ENCODE measurements at regions not wholly inside any gene's neighbourhood (a gene's known extent, or its start where the extent isn't known, plus 50 kb on each side); places are given as distances from the start of the nearest gene placed in this dataset.
"Not testable (repeated sequence)": the region's sequence is repeated elsewhere in the genome, so short reads cannot be mapped to it uniquely, and the experiment has no call there.

- in situ Hi-C loops (cut with MboI; ENCODE audit: low sequenced_read_pairs), result no loop called here
These were observed 191.2 kb downstream of the FZD1 start for GRCh38 chr7:91455411-91455810.

- in situ Hi-C loops (cut with MboI; ENCODE audit: low sequenced_read_pairs), result no loop called here
These were observed 193.0 kb downstream of the FZD1 start for GRCh38 chr7:91457208-91457607.

GRCh38 chr7:91459539-91459938, 195.3 kb downstream of the FZD1 start:
- in situ Hi-C loops (cut with MboI; ENCODE audit: low sequenced_read_pairs), result no loop called here

GRCh38 chr7:91462316-91462715, 198.1 kb downstream of the FZD1 start:
- in situ Hi-C loops (cut with MboI; ENCODE audit: low sequenced_read_pairs), result no loop called here

- in situ Hi-C loops (cut with MboI; ENCODE audit: low sequenced_read_pairs), result no loop called here
These were observed 199.1 kb downstream of the FZD1 start for GRCh38 chr7:91463330-91463729.

GRCh38 chr7:91465595-91466061, 201.4 kb downstream of the FZD1 start:
- in situ Hi-C loops (cut with MboI; ENCODE audit: low sequenced_read_pairs), result no loop called here

- in situ Hi-C loops (cut with MboI; ENCODE audit: low sequenced_read_pairs), result no loop called here
These were observed 204.0 kb downstream of the FZD1 start for GRCh38 chr7:91468256-91468655.

GRCh38 chr7:91473619-91474018, 209.4 kb downstream of the FZD1 start:
- in situ Hi-C loops (cut with MboI; ENCODE audit: low sequenced_read_pairs), result no loop called here

GRCh38 chr7:91474074-91474473, 209.8 kb downstream of the FZD1 start:
- in situ Hi-C loops (cut with MboI; ENCODE audit: low sequenced_read_pairs), result no loop called here

- in situ Hi-C loops (cut with MboI; ENCODE audit: low sequenced_read_pairs), result not testable (repeated sequence)
These were observed 216.2 kb downstream of the FZD1 start for GRCh38 chr7:91480470-91480869.

GRCh38 chr7:91491868-91492267, 227.6 kb downstream of the FZD1 start:
- in situ Hi-C loops (cut with MboI; ENCODE audit: low sequenced_read_pairs), result no loop called here

GRCh38 chr7:91492317-91492716, 228.1 kb downstream of the FZD1 start:
- in situ Hi-C loops (cut with MboI; ENCODE audit: low sequenced_read_pairs), result no loop called here

GRCh38 chr7:91492773-91493172, 228.5 kb downstream of the FZD1 start:
- in situ Hi-C loops (cut with MboI; ENCODE audit: low sequenced_read_pairs), result no loop called here

GRCh38 chr7:91494450-91494849, 230.2 kb downstream of the FZD1 start:
- in situ Hi-C loops (cut with MboI; ENCODE audit: low sequenced_read_pairs), result no loop called here

GRCh38 chr7:91496251-91496820, 232.1 kb downstream of the FZD1 start:
- in situ Hi-C loops (cut with MboI; ENCODE audit: low sequenced_read_pairs), result no loop called here

GRCh38 chr7:91497277-91497676, 233.0 kb downstream of the FZD1 start:
- in situ Hi-C loops (cut with MboI; ENCODE audit: low sequenced_read_pairs), result not testable (repeated sequence)

GRCh38 chr7:91503934-91504555, 239.8 kb downstream of the FZD1 start:
- in situ Hi-C loops (cut with MboI; ENCODE audit: low sequenced_read_pairs), result no loop called here

- in situ Hi-C loops (cut with MboI; ENCODE audit: low sequenced_read_pairs), result no loop called here
These were observed 240.7 kb downstream of the FZD1 start for GRCh38 chr7:91504919-91505318.

GRCh38 chr7:91506966-91507365, 242.7 kb downstream of the FZD1 start:
- in situ Hi-C loops (cut with MboI; ENCODE audit: low sequenced_read_pairs), result not testable (repeated sequence)

GRCh38 chr7:91511861-91512260, 247.6 kb downstream of the FZD1 start:
- in situ Hi-C loops (cut with MboI; ENCODE audit: low sequenced_read_pairs), result not testable (repeated sequence)

GRCh38 chr7:91512958-91513357, 248.7 kb downstream of the FZD1 start:
- in situ Hi-C loops (cut with MboI; ENCODE audit: low sequenced_read_pairs), result no loop called here

- in situ Hi-C loops (cut with MboI; ENCODE audit: low sequenced_read_pairs), result no loop called here
These were observed 250.4 kb downstream of the FZD1 start for GRCh38 chr7:91514591-91514990.

- in situ Hi-C loops (cut with MboI; ENCODE audit: low sequenced_read_pairs), result no loop called here
These were observed 251.7 kb downstream of the FZD1 start for GRCh38 chr7:91515961-91516360.

All from HL-60/S4 (cell line).